ENCODE measurements at regions not wholly inside any gene's neighbourhood (a gene's known extent, or its start where the extent isn't known, plus 50 kb on each side); places are given as distances from the start of the nearest gene placed in this dataset.

DNA sequence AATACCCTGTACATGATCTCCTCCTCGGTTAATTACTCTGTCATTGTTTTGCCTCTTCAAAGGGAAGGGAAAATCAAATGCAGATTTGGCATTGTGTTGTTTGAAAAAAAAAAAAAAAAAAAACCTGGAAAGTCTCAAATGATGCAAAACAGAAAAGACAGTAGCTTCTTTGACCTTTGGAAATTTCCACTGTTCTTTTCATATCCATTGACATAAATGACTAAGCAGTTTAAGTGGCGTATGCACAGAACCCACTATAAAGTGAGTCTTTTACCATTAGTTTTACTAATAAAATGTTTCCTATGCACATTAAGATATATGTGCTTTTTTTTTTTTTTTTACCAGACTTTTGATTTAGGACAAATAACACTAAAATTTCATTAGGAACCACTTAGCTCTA lies 704.3 kb downstream of the TFAP2A start:
- TF ChIP-seq POLR2A (IDR thresholded peaks at IDR 0.05; ENCODE audit: low read length) (no peak), GATA1 (IDR thresholded peaks at IDR 0.05; ENCODE audit: low read depth, low read length) (no peak)
